H9 (cell line): ENCODE measurements at regions not wholly inside any gene's neighbourhood (a gene's known extent, or its start where the extent isn't known, plus 50 kb on each side); places are given as distances from the start of the nearest gene placed in this dataset.

Experiments
- DNase-seq: peaks from one replicate; pipeline ENCODE4 v3.0.0-alpha.2; 2017
- H2AFZ ChIP-seq: one replicate; pipeline ENCODE4 v1.6.1; 2013; ENCODE audit warnings: mild to moderate bottlenecking, low read length, control low read depth, moderate library complexity
- H2AK5ac ChIP-seq: 2 replicates; pipeline ENCODE4 v1.6.1; 2013; ENCODE audit warnings: low read length, control low read depth, mixed read lengths; ENCODE audit not compliant: insufficient read length
- H2BK120ac ChIP-seq: one replicate; pipeline ENCODE4 v1.6.1; 2013; ENCODE audit warnings: low read depth, mild to moderate bottlenecking, low read length, control low read depth, inconsistent platforms; ENCODE audit not compliant: poor library complexity, severe bottlenecking
- H2BK12ac ChIP-seq: 2 replicates; pipeline ENCODE4 v1.6.1; 2013; ENCODE audit warnings: low read length, control low read depth, mixed read lengths, low read depth; ENCODE audit not compliant: insufficient read length
- H2BK15ac ChIP-seq: 2 replicates; pipeline ENCODE4 v1.6.1; 2013; ENCODE audit warnings: low read depth, low read length, control low read depth
- H2BK20ac ChIP-seq: one replicate; pipeline ENCODE4 v1.6.1; 2013; ENCODE audit warnings: low read depth, mild to moderate bottlenecking, low read length, control low read depth, inconsistent platforms; ENCODE audit not compliant: poor library complexity, severe bottlenecking
- H2BK5ac ChIP-seq: 2 replicates; pipeline ENCODE4 v1.6.1; 2013; ENCODE audit warnings: low read length, control low read depth, mixed read lengths; ENCODE audit not compliant: insufficient read length
- H3K14ac ChIP-seq: 2 replicates; pipeline ENCODE4 v1.6.1; 2013; ENCODE audit warnings: low read length, control low read depth; ENCODE audit not compliant: insufficient read depth
- H3K18ac ChIP-seq: 2 replicates; pipeline ENCODE4 v1.6.1; 2013; ENCODE audit warnings: low read depth, mild to moderate bottlenecking, mixed read lengths, low read length, control low read depth; ENCODE audit not compliant: insufficient read length
- H3K23ac ChIP-seq: 2 replicates; pipeline ENCODE4 v1.6.1; 2013; ENCODE audit warnings: low read length, control low read depth, mixed read lengths, low read depth; ENCODE audit not compliant: insufficient read length
- H3K23me2 ChIP-seq: 2 replicates; pipeline ENCODE4 v1.6.1; 2013; ENCODE audit warnings: low read depth, mild to moderate bottlenecking, mixed read lengths, low read length, control low read depth; ENCODE audit not compliant: insufficient read length, poor library complexity, severe bottlenecking
- H3K27ac ChIP-seq: 2 replicates; pipeline ENCODE4 v1.5.1; 2013; ENCODE audit warnings: low read length, control low read depth, mixed read lengths, low read depth; ENCODE audit not compliant: insufficient read length
- H3K27me3 ChIP-seq: 2 replicates; pipeline ENCODE4 v1.6.1; 2013; ENCODE audit warnings: low read length, control low read depth, inconsistent platforms; ENCODE audit not compliant: insufficient read depth
- H3K4ac ChIP-seq: 2 replicates; pipeline ENCODE4 v1.6.1; 2013; ENCODE audit warnings: low read depth, mild to moderate bottlenecking, control low read depth, inconsistent platforms, low read length, moderate library complexity
- H3K4me1 ChIP-seq: 2 replicates; pipeline ENCODE4 v1.6.1; 2013; ENCODE audit warnings: low read length, control low read depth, inconsistent platforms; ENCODE audit not compliant: insufficient read depth
- H3K4me2 ChIP-seq: 2 replicates; pipeline ENCODE4 v1.6.1; 2013; ENCODE audit warnings: low read length, control low read depth, mixed read lengths; ENCODE audit not compliant: insufficient read length, insufficient read depth
- H3K56ac ChIP-seq: 2 replicates; pipeline ENCODE4 v1.6.1; 2013; ENCODE audit warnings: low read depth, mild to moderate bottlenecking, mixed read lengths, low read length, control low read depth; ENCODE audit not compliant: insufficient read length
- H3K79me1 ChIP-seq: 2 replicates; pipeline ENCODE4 v1.6.1; 2013; ENCODE audit warnings: low read depth, mild to moderate bottlenecking, moderate library complexity, low read length, control low read depth, inconsistent platforms; ENCODE audit not compliant: insufficient read depth, poor library complexity, severe bottlenecking
- H3K79me2 ChIP-seq: 2 replicates; pipeline ENCODE4 v1.6.1; 2013; ENCODE audit warnings: low read length, control low read depth, inconsistent platforms; ENCODE audit not compliant: insufficient read depth
- H3K9ac ChIP-seq: 2 replicates; pipeline ENCODE4 v1.6.1; 2013; ENCODE audit warnings: low read length, control low read depth, mixed read lengths; ENCODE audit not compliant: insufficient read length; ENCODE audit errors: extremely low read depth
- H3K9me3 ChIP-seq: one replicate; pipeline ENCODE4 v1.6.1; 2013; ENCODE audit warnings: low read depth, low read length, inconsistent platforms; ENCODE audit not compliant: control insufficient read depth
- H3T11ph ChIP-seq: one replicate; pipeline ENCODE4 v1.6.1; 2013; ENCODE audit warnings: mild to moderate bottlenecking, low read length, control low read depth, inconsistent platforms
- H4K20me1 ChIP-seq: one replicate; pipeline ENCODE4 v1.6.1; 2013; ENCODE audit not compliant: control insufficient read depth, insufficient read length, insufficient read depth
- H4K5ac ChIP-seq: 2 replicates; pipeline ENCODE4 v1.6.1; 2013; ENCODE audit warnings: low read depth, mild to moderate bottlenecking, mixed read lengths, low read length, control low read depth; ENCODE audit not compliant: insufficient read length
- H4K8ac ChIP-seq: replicated peaks from 2 replicates; pipeline ENCODE4 v1.6.1; 2013; ENCODE audit warnings: low read length, control low read depth, mixed read lengths, low read depth; ENCODE audit not compliant: insufficient read length
- H4K91ac ChIP-seq: 2 replicates; pipeline ENCODE4 v1.6.1; 2013; ENCODE audit warnings: low read depth, mild to moderate bottlenecking, moderate library complexity, mixed read lengths, low read length, control low read depth; ENCODE audit not compliant: insufficient read length
- H3K27ac Mint-ChIP-seq, 3 experiments: 2 replicates in 2 of 3; 3 replicates in 1 of 3; pipeline ENCODE4 v1.8.0; 2020 to 2021; ENCODE audit warnings: mixed read lengths in 3 of 3, mild to moderate bottlenecking in 1 of 3, moderate library complexity in 1 of 3
- H3K27me3 Mint-ChIP-seq: 2 replicates; pipeline ENCODE4 v1.8.0; 2021; ENCODE audit warnings: low read depth, mild to moderate bottlenecking, moderate library complexity, mixed read lengths
- H3K36me3 Mint-ChIP-seq, 3 experiments: 2 replicates in 2 of 3; 3 replicates in 1 of 3; pipeline ENCODE4 v1.8.0; 2020 to 2021; ENCODE audit warnings: low read depth in 3 of 3, mixed read lengths in 3 of 3; ENCODE audit not compliant: insufficient read depth in 1 of 3
- H3K4me1 Mint-ChIP-seq, 2 experiments: 2 replicates each; pipeline ENCODE4 v1.8.0; 2020; ENCODE audit warnings: mixed read lengths in 2 of 2
- H3K4me3 Mint-ChIP-seq, 2 experiments: 2 replicates in 1 of 2; 3 replicates in 1 of 2; pipeline ENCODE4 v1.8.0; 2020 to 2021; ENCODE audit warnings: mild to moderate bottlenecking in 2 of 2, mixed read lengths in 2 of 2, moderate library complexity in 1 of 2
- H3K9me3 Mint-ChIP-seq, 2 experiments: 2 replicates in 1 of 2; 3 replicates in 1 of 2; pipeline ENCODE4 v1.8.0; 2020; ENCODE audit warnings: mild to moderate bottlenecking in 2 of 2, mixed read lengths in 2 of 2, moderate library complexity in 1 of 2
- WGBS: extraction: QIAGEN DNeasy Blood & Tissue Kit; methylation state at CpG from one replicate; pipeline ENCODE4 v1.1.7; 2013; ENCODE audit warnings: missing lambda C conversion rate, low lambda C conversion rate, mixed read lengths; ENCODE audit not compliant: insufficient read length; ENCODE audit errors: extremely low coverage; 5-methylcytosine and 5-hydroxymethylcytosine counted together
- TF ChIP-seq, protein P1 (sequence below): fragments of 200-600 bp; sonication (generic); conservative IDR thresholded peaks from 3 replicates; pipeline ENCODE4 v1.8.0; 2021; ENCODE audit warnings: antibody characterized with exemption, mild to moderate bottlenecking

DNA sequence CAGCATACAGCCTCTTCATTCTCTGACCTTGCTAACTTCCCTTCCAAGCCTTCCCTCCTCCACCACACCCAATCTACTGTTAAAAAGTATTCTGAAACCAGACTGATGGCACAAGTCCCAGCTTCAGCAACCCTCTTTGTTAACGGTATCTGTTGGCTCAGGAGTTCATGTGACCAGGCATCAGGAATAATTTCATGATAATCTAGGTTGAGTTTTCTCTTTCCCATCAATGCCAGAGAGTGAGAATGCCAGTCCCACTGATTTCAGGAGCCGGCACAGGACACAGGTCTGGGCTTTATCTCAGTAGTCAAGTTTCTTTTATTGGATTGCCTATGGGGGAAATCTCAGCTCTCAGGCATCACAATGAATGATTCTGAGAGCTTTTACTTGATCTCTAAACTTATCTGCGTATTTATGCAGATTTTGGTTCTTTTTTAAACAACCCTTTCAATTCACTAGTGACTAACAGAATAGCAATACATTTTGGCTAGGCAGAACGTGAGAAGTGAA lies 231.0 kb upstream of the LYZL1 start:
- H3K27ac Mint-ChIP-seq = peak overlapping the region in 1 of 3 experiments; percentile 52; a peak in 1 of 7 replicates

More for the DNA sequence above, 231.0 kb upstream of the LYZL1 start:
- Histone ChIP-seq H3K79me2 (no peaks in the 10 kb centered on the region), H2AK5ac (no peak overlapping the region), H3K27ac (no peak overlapping the region), H3K9ac (no peak overlapping the region), H3K23ac (no peak overlapping the region), H3K23me2 (no peaks in the 10 kb centered on the region), H3T11ph (no peak overlapping the region), H4K5ac (no peak overlapping the region), H2BK12ac (no peak overlapping the region), H2BK15ac (no peak overlapping the region), H4K20me1 (no peaks in the 10 kb centered on the region), H4K91ac (no peak overlapping the region), H2BK20ac (no peak overlapping the region), H3K56ac (no peak overlapping the region), H3K4me1 (peaks cover 5% of the 10 kb centered on the region; the same call in 1 of the 2 replicates), H3K27me3 (no peaks in the 10 kb centered on the region), H3K18ac (no peak overlapping the region), H3K14ac (no peak overlapping the region), H4K8ac (no peak overlapping the region), H2BK5ac (no peak overlapping the region), H2BK120ac (no peak overlapping the region), H3K79me1 (no peaks in the 10 kb centered on the region), H3K4me2 (no peak overlapping the region), H3K4ac (no peak overlapping the region), H3K9me3 (no peaks in the 10 kb centered on the region), H2AFZ (no peak overlapping the region)
- Mint-ChIP-seq H3K4me3 (no peak overlapping the region), H3K9me3 (no peaks in the 10 kb centered on the region), H3K27me3 (peaks cover 2% of the 10 kb centered on the region; the same call in 1 of the 2 replicates), H3K4me1 (peaks cover 23 to 26% of the 10 kb centered on the region in 2 experiments), H3K36me3 (no peaks in the 10 kb centered on the region)
- TF ChIP-seq, protein P1, sequence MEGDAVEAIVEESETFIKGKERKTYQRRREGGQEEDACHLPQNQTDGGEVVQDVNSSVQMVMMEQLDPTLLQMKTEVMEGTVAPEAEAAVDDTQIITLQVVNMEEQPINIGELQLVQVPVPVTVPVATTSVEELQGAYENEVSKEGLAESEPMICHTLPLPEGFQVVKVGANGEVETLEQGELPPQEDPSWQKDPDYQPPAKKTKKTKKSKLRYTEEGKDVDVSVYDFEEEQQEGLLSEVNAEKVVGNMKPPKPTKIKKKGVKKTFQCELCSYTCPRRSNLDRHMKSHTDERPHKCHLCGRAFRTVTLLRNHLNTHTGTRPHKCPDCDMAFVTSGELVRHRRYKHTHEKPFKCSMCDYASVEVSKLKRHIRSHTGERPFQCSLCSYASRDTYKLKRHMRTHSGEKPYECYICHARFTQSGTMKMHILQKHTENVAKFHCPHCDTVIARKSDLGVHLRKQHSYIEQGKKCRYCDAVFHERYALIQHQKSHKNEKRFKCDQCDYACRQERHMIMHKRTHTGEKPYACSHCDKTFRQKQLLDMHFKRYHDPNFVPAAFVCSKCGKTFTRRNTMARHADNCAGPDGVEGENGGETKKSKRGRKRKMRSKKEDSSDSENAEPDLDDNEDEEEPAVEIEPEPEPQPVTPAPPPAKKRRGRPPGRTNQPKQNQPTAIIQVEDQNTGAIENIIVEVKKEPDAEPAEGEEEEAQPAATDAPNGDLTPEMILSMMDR = no peak
- no CpG with 5 or more reads among the region's 4 CpGs for WGBS
- DNase-seq = no peak
